NOMO-1 (cell line): ENCODE measurements at regions not wholly inside any gene's neighbourhood (a gene's known extent, or its start where the extent isn't known, plus 50 kb on each side); places are given as distances from the start of the nearest gene placed in this dataset.

Experiments
- DNase-seq, 2 experiments: peaks; one replicate each; lab custom pipeline; 2025; ENCODE audit not compliant: unreplicated experiment in 2 of 2; lab: John Stamatoyannopoulos, UW

DNA sequence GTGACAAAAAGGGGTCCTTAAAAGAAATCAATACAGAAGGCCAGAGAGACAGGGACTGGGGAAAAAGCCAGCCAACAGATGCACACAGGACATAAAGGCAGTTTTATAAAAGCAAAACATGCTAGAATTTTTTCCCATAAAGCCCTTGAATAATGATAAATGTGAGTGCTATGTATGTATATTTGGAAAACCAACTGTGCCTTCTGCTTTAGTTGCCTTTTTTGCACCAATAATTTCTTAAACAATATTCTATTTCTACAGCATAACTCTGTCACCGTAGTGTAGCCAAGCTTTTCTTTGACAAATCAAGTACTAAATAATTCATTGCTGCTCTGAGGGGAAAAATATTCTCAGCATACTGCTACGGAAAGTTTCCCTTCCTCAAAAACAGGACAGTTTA lies 730.6 kb upstream of the NRSN1 start:
- DNase-seq: no peak

DNA sequence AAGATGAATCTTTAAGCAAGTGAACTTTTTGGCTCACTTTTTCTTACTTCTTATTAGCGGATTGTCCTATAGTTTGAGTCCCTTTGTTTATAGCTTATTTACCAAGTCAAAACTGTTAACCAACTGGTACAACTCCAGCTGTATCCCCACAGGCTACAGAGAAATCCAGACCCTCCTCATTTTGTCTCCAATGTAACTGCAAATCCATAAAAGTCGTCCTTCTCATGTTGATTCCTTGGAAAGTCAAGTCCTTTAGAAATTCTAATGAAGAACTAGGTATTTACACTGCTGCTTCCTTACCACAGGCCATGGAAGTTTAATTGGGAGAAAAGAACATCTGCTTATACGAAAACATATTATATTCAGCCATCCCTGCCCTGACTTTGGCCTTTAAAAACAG lies 729.1 kb upstream of the NRSN1 start:
- no peak for DNase-seq

DNA sequence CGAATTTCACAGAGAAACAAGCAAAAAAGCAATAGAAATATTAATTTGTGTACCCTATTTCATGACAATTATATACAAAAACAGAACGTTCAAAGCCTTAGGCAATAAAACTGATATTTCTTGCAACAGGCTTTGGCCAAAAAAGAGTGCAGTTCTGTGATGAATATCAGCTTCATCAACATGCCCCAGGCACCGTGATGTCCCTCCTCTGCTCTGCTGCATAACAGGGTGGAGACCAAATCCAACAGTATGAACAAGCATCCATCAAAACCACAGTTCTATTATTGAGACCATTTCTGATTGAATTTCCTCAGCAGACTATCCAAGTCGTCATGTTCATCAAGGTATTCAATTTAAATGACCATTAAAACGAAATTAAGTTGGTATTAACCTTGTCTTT lies 722.6 kb upstream of the NRSN1 start:
- no peak for DNase-seq

DNA sequence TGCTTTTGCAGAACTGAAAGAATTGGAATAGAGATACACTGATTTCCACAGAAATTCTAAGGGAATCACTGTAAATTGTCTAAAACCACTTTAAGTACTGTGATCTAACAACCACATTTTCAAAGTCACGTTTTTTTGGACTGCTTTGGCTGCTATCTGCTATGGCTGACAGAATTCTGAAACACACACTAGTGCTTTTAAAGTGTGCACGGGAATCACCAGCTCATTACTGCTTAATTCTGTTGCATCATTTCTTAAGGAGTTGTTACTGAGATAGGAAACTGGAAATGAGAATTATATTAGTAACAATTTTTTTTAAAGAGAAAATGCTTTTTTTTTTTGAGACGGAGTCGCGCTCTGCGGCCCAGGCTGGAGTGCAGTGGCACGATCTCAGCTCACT lies 716.5 kb upstream of the NRSN1 start:
- no peak for DNase-seq

DNA sequence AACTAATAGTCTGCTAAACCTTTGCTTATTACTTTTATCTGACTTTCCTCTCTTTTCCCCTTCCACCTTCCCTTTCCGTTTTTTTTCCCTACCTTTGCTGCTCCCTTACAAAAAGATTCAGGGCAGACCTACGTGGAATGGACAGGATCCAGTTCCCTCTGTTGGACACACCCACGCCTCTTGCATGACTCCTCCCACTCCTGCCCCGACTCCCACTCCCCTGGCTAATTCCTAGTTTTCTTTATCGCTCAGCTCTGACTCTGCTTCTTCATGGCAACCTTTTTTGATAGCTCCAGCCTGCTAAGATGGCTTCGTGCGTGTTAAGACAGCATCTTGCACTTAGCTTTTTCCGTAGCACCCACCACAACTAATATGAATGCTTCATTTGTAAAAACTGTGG lies 715.6 kb upstream of the NRSN1 start:
- no peak for DNase-seq

DNA sequence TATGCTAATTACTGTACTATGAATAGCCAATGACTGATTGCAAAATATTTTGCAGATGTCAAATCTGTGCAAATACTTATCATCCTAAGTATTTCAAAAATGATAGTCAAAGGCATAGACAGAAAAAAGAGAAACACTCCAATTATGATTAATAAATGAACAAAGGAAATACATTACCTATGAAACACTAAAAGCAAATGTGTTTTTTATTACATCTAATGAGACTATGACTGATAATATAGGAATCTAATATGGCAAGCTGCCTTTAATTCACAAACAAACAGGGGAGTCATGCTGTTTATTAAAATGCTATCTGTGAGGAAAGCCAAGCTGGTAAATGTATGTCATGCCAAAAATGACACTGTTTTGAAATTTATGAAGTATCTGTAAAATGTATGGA lies 713.2 kb upstream of the NRSN1 start:
- no peak for DNase-seq

DNA sequence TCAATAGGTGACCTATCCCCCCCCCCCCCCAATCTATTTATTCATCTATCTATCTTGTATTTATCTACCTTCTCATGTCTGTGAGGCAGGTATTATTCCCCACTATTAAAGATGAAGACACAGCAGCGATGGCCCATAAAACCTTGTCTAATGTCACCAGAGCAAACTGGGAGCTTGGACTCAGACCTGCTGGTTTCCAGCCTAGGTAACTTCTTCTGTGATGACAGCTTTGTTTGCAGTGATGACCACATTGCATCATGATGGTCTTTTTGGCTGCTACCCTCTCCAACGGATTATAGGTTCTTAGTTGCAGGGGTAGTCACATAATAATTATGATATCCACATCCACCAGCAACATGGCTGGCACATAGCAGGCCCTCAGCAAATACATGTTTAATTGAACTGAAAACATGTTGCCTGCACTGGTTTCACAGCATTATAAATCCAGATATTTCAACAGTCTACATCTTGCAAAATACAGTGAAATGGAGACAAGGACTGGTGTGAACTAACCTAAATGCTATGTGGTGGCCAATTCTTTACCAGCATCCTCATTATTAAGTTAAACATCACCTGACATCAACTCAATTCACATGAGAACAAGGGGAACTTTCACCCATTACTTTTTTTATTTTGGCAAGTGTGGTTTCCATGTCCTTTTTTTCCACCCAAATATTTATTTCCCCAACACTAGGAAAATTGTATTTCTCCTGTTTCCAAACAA lies 712.5 kb upstream of the NRSN1 start:
- no peak for DNase-seq

DNA sequence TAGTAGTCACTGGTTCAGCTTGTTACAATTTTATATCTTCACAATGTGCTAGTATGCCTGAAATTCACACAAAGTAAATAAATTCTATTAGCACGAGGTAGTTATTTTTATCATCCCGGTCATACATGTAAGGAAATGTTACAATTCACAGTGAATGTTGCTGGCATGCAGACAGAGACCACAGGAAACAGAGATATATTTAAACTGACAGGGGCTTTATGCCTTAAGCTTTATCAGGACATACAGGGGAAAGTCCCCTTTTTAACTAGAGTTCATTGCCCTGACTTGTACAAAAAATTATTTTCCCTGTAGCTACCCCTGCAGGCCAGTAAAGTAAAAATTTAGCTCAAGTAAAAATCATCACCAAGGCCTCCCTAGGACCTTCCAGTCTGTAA lies 712.0 kb upstream of the NRSN1 start:
- no peak for DNase-seq

DNA sequence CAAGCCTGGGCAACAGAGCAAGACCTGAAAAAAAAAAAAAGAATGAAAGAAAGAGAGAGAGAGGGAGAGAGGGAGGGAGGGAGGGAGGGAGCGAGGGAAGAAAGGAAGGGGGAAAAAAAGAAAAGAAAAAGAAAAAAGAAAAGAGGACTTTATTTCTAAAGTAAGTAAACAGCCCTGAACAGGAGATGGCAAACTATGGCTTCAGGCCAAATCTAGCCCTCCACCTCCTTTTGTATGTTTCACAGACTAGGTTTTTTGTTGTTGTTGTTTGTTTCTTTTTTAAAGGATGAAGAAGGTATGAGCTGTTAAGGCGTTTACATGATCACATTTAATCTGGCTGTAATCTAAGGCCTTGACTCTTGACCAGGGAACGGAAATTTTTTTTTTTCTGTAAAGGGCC lies 711.1 kb upstream of the NRSN1 start:
- DNase-seq: no peak

DNA sequence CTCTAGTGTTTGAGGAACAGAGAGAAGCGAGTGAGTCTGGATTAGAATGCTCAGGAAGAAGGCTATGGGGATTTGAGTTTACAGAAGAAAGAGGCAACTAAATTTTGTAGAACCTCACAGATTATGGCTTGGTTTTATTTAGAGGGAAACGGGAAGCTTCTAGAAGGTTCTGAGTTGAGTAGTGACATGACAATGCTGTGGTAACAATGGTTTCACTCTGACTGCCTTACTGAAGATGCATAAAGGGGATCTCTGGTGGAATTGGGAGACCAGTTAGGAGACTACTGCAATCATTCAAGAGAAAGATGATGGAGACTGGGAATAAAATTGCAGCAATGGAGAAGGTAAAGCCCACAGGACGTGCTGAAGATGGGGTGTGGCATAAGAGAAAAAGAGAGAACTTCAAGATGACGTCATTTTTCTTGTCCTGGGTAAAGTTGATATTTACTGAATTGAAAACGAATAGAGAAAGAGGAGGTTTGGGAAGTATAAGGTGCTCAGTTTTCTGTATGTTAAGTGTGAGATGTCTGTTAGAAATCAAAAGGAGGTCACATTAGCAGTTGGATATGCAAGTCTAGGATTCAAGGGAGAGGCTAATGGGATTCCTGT lies 710.1 kb upstream of the NRSN1 start:
- DNase-seq: no peak

DNA sequence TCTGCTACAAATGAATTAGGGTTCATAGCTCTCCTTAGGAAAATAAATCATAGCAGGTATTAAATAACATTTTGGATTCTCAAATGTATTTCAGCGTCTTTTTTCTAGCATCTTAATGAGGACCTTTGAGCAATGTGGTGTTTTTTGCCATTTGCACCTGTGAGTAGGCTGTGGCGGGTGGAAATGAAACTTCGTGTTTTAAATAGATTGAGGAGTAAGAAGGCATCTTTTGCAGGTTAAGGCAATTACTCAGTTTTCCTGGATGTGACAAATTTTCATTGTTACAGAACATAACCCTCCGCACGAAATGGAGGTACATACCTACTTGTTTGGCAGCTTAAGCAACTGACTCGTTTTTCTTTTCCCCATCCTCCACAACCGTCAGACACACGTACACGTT lies 708.9 kb upstream of the NRSN1 start:
- no peak for DNase-seq

DNA sequence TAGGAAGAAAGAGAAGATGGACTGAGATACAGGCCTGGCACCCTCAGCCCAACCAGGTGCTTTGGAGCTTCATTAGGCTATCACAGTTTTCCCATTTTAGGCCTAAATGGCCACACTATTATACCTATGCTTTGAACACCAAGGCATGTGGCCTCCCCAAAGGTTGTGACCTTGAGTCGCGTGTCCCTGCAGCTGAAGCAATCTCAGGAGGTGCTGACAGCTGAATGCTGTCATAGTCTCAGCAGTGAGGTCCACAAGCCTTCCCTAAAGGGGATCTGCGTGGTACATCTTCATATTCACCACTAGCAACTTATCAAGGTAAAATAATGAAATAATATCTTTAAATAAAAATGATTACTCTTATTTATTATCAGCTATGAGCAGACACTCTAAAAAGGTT lies 707.9 kb upstream of the NRSN1 start:
- DNase-seq: no peak

DNA sequence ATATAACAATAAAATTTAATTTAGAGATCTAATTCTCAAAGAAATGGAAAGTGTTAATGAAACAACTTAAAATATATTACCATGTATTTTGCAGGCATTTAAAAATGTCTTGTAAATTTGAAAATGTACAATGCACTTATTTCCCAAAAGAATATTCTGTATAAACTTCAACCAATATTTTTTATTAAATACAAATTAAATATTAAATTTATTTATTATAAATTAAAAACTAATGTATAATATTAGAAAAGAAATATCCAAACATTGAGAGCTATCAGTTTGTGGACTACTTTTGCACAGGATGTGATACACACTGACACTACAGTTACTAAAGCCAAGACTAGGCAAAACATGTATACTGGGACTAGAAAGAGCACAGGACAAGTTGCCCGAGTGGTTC lies 707.0 kb upstream of the NRSN1 start:
- no peak for DNase-seq

DNA sequence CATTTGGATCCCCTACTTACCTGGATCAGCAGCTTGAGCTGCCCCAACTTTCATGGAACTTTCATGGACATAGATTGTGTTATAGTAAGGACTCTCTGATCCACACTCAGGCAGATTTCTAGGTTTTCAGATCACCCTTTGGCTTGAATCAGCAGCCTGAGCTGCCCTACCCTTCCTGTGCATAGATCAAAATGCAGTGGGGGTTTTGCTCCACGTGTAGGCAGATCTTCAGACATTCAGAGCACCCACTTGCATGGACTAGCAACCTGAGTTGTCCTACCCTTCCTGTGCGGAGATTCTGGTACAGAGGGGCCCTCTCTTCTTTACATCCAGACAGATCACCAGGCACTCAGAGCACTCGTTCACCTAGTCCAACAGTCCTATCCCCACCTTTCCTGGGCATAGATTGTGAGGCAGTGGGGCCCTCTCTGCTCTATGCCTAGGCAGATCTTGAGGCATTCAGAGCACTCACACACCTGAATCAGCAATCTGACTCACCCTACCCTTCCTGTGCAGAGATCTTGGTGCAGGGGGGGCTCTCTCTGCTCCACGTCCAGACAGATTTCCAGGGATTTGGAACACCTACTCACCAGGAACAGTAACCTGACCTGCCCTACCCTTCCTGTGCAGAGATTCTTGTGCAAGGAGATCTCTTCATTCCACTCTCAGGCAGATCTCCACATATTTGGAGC lies 705.2 kb upstream of the NRSN1 start:
- DNase-seq: no peak

DNA sequence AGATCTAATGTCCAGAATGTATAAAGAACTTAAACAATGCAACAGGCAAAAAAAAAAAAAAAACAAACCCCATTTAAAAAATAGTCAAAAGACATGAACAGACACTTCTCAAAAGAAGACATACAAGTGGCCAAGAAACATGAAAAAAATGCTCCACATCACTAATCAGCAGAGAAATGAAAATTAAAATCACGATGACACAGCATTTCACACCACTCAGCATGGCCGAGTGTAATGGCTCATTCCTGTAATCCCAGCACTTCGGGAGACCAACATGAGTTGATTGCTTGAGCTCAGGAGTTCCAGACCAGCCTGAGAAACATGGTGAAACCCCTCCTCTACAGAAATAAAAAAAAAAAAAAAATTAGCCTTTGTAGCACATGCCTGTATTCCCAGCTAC lies 701.4 kb upstream of the NRSN1 start:
- no peak for DNase-seq

DNA sequence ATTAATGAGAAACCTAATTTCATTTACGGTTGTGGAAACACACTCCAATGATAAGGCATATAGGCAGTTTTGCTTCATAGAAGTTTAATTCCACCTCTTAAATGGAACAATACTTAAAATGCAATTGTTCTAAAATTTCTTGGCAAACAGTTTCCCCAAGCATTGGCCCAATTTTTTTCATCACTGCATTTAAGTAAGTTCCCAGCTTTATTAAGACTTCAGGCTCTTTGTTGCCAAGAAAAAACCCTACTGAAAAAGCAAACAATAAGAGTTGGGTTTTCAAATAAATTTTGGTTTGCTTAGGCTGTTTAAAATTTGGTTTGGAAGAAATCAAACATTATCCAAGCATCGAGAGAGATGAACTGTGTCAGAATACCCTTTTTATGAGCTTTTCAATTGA lies 690.9 kb upstream of the NRSN1 start:
- no peak for DNase-seq

DNA sequence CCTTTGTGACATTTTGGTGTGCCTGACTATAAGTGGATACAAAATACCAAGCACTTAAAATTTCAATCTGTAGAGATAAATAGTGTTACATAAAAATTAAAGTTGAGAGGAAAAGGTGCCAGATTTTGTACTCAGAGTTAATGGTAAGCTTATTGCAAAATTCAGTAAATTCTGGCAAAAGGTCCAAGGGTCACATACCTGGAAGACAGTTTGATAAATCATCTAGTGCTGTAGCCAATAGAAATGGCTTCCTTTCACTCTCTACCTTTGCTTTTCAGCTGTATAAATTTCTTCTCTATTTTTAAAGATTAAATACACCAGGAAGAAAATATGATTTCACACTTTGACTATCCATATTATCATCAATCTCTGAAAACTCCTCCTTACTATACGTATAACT lies 690.2 kb upstream of the NRSN1 start:
- no peak for DNase-seq

DNA sequence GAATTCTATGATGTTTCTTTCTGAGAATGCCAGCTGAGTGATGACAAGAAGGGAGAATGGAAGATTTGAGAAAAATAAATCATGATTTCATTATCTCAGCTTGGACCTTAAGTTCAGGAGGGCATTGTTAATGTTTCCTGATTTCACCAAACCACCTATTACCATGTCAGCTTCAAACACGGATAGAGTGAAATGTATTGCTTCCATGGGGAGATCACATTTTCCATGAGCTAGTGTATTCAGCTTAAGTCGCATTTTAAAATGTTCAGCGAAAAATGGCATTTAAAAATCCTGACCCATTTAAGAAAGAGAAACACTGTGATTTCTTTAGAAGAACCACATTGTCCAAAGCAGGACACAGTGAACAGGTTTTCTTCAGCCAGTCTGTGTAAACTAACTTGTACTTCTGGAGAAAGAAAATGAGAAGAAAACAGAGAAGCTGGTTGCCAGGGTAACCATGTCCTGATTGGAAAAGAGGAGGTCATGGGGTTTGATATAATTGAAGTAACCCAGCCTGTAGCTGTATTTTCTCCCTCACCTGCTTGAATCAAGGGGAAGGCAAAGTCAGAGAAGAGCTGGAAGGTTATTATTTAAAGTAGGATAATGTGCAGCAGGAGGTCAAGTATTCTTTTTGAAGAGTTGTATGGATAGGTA lies 684.1 kb upstream of the NRSN1 start:
- DNase-seq: no peak

DNA sequence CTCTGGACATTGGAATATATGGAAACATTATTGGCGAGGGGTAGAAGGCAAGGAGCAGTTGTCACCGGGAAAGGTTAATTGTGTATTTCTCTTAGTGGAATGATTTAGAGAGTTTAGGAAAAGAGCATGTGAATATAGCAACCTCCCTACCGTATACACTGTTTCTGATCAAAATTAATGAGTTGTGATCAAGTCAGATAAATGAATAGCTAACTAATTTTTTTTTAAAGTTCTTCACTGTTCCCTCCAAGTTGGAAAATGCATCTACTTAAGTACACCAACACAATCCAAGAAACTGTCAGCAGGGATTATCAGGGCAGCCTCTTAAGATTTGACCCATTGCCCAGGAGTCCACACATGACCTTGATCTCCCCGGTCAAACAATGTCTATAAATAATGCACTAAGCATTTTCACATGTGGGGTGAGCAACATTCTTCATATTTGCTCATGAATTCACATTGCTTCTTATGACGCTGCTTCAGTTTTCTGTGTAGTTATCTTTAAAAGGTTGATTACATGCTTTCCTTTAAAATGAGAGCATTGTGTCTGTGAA lies 680.8 kb upstream of the NRSN1 start:
- DNase-seq: no peak

DNA sequence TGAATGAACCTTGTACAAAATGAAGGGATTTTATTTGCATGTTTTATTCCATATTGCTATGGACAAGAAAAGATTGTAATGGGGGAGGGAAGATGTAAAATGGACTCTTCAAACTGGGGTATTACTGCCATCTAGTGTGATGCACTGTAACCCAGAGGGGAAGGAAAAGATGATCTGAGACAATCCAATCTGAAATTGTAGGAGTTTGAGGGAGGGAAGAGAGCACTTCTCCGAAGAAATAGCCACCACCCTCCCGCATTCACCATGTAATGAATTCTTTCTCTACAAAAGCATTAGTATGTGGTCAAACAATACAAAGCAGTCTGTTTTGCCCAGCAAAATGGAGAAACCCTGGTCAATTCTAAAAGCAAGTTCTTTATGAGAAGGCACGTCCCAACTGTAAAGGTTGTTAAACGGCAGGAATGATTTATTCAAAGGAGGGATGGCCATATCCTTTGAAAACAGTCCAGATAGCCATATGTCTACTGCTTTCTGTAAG lies 679.5 kb upstream of the NRSN1 start:
- DNase-seq: no peak

DNA sequence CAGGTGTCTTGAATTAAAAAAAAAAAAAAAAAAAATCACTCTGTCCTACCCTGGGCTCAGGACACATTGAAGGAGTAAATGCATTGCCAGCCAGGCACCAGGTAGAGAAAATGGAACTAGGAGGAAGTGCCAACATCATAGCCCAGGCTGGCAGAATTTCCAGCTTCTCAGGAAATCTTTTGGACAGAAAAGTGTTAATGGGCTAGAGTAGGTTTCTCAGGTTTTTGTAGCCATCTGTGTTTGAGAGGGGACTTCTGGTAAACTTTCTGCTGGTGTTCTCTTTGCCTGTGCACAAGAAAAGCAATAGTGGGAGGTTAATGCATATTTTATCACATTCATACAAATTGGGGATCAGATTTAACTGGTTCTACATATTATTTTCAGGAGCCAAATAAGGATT lies 678.3 kb upstream of the NRSN1 start:
- no peak for DNase-seq
